Skeletal muscle tissue (tissue), 3 donors: ENCODE measurements at regions not wholly inside any gene's neighbourhood (a gene's known extent, or its start where the extent isn't known, plus 50 kb on each side); places are given as distances from the start of the nearest gene placed in this dataset.

Experiments used
- H3K27ac ChIP-seq: one replicate; pipeline ENCODE4 v1.7.0; 2013; ENCODE audit warnings: mild to moderate bottlenecking, low read depth, low read length, inconsistent platforms
- H3K27me3 ChIP-seq, 3 donors: one replicate each; pipeline ENCODE4 v1.7.0; 2013; ENCODE audit warnings: low read length in 3 of 3; ENCODE audit not compliant: control insufficient read depth in 3 of 3, insufficient read depth in 3 of 3
- H3K36me3 ChIP-seq, 3 donors: one replicate each; pipeline ENCODE4 v1.7.0; 2013; ENCODE audit warnings: low read length in 3 of 3; ENCODE audit not compliant: control insufficient read depth in 3 of 3, insufficient read depth in 3 of 3
- H3K4me1 ChIP-seq, 3 donors: one replicate each; pipeline ENCODE4 v1.7.0; 2013; ENCODE audit warnings: low read length in 3 of 3, mild to moderate bottlenecking in 3 of 3; ENCODE audit not compliant: control insufficient read depth in 3 of 3, insufficient read depth in 3 of 3
- H3K4me3 ChIP-seq, 3 donors: one replicate each; pipeline ENCODE4 v1.7.0; 2013; ENCODE audit warnings: low read length in 3 of 3
- H3K9ac ChIP-seq, 3 donors: one replicate each; pipeline ENCODE4 v1.7.0; 2013; ENCODE audit warnings: low read length in 3 of 3, mild to moderate bottlenecking in 3 of 3, moderate library complexity in 2 of 3, low read depth in 1 of 3
- H3K9me3 ChIP-seq, 3 donors: one replicate each; pipeline ENCODE4 v1.7.0; 2013; ENCODE audit warnings: low read length in 3 of 3; ENCODE audit not compliant: control insufficient read depth in 3 of 3
- donor health status: Osteomylitis.

- Histone ChIP-seq H3K36me3 (no peaks in the 10 kb centered on the region), H3K27ac (no peak overlapping the region), H3K4me1 (peaks cover 0 to 2% (median 0%) of the 10 kb centered on the region in 3 donors), H3K27me3 (no peaks in the 10 kb centered on the region), H3K9ac (no peak overlapping the region), H3K9me3 (no peaks in the 10 kb centered on the region), H3K4me3 (no peak overlapping the region)
Observed at GRCh38 chr7:12801107-12801506, 113.7 kb downstream of the ARL4A start.

GRCh38 chr7:12802070-12802469, 114.6 kb downstream of the ARL4A start:
- Histone ChIP-seq H3K9ac (no peak overlapping the region), H3K27ac (no peak overlapping the region), H3K36me3 (no peaks in the 10 kb centered on the region), H3K4me3 (no peak overlapping the region), H3K27me3 (no peaks in the 10 kb centered on the region), H3K9me3 (no peaks in the 10 kb centered on the region), H3K4me1 (peaks cover 0 to 2% (median 0%) of the 10 kb centered on the region in 3 donors)

DNA sequence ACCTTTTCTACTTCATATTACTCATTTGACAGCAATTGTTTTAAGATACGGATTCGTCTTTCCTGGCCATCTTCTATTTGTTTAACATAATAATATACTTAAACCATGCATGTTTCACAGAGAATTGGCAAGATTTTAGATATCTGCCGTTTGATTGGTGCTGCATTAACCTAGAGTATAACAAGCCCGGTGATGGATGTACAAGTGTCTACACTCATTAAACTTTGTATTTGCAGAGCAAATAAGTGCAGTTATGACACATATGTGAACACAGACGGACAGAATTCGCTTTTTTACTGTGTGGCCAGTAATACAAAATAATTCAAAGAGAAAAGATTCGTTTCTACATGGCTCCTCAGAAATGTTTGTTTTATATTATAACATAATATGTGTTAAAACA, 116.1 kb downstream of the ARL4A start:
- Histone ChIP-seq H3K36me3 (no peaks in the 10 kb centered on the region), H3K9ac (no peak overlapping the region), H3K4me3 (no peak overlapping the region), H3K9me3 (no peaks in the 10 kb centered on the region), H3K4me1 (peaks cover 0 to 2% (median 0%) of the 10 kb centered on the region in 3 donors), H3K27me3 (no peaks in the 10 kb centered on the region), H3K27ac (no peak overlapping the region)

GRCh38 chr7:12805518-12805928, 118.1 kb downstream of the ARL4A start:
- H3K4me1 ChIP-seq: peaks cover 0 to 2% (median 0%) of the 10 kb centered on the region in 3 donors
- H3K27me3 ChIP-seq: no peaks in the 10 kb centered on the region
- no peak overlapping the region for H3K4me3 ChIP-seq
- no peak overlapping the region for H3K9ac ChIP-seq
- H3K9me3 ChIP-seq: no peaks in the 10 kb centered on the region
- H3K36me3 ChIP-seq: no peaks in the 10 kb centered on the region
- H3K27ac ChIP-seq: no peak overlapping the region

DNA sequence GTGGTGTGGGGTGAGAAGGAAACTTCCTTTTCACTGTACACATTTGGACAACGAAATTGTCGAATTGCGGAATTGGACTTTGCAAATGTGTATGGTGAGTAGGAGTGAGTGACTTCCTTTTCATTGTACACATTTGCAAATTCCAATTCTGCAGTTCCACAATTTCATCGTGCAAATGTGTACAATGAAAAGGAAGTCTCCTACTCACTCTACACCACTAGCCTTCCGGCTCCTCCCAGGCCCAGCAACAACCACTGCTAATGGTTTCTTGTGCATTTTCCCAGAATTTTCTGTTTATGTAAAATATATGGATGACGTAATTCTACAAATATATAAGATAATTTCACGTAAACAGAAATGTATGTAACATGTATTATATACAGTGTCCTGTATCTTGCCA, 118.5 kb downstream of the ARL4A start:
- Histone ChIP-seq H3K27me3 (no peaks in the 10 kb centered on the region), H3K27ac (no peak overlapping the region), H3K9ac (no peak overlapping the region), H3K4me3 (no peak overlapping the region), H3K36me3 (no peaks in the 10 kb centered on the region), H3K9me3 (no peaks in the 10 kb centered on the region), H3K4me1 (peaks cover 0 to 2% (median 0%) of the 10 kb centered on the region in 3 donors)

DNA sequence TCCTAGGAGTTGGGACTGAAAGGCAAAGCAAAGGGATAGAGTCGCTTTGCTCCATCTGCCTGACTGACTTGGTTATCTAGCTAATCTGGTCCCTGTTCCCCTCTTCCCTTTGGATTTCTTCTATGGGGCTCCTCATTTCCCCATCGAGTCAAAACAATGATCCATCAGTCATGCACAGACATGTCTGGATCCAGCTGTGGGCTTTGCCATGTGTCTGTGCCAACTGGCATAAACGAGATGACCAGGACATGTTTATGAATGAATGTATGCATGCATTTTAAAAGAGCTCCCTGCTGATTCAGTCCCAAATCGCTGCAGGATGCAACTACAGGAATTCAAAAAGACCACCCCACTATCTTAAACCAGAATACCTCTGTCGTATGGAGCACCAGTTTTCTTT, 122.0 kb downstream of the ARL4A start:
- Histone ChIP-seq H3K9me3 (no peaks in the 10 kb centered on the region), H3K4me1 (no peaks in the 10 kb centered on the region), H3K9ac (no peak overlapping the region), H3K27me3 (no peaks in the 10 kb centered on the region), H3K27ac (no peak overlapping the region), H3K4me3 (no peak overlapping the region), H3K36me3 (no peaks in the 10 kb centered on the region)

GRCh38 chr7:12812111-12812510, 124.7 kb downstream of the ARL4A start:
- no peaks in the 10 kb centered on the region for H3K9me3 ChIP-seq
- no peak overlapping the region for H3K4me3 ChIP-seq
- H3K9ac ChIP-seq: no peak overlapping the region
- no peaks in the 10 kb centered on the region for H3K4me1 ChIP-seq
- H3K36me3 ChIP-seq: no peaks in the 10 kb centered on the region
- no peak overlapping the region for H3K27ac ChIP-seq
- H3K27me3 ChIP-seq: no peaks in the 10 kb centered on the region

DNA sequence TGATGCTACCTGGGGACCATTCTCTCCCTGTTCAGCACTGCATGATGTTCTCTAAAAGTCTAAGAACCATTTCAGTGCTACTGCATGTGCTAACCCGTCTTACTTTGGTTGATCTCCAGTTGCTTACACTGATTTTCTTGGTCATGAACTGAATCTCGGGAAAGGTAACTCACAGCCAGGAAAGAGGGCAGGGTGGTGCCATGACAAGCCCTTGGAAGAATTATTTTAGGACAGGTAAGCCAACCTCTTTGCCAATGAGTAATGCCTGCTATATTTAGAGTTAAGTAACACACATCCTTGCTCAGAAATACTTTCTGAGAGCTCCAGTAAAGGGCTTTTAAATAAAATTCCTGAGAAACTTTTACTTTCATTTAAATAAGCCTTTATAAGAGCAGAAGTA, 126.7 kb downstream of the ARL4A start:
- Histone ChIP-seq H3K27ac (no peak overlapping the region), H3K36me3 (no peaks in the 10 kb centered on the region), H3K9ac (no peak overlapping the region), H3K9me3 (no peaks in the 10 kb centered on the region), H3K27me3 (no peaks in the 10 kb centered on the region), H3K4me1 (no peaks in the 10 kb centered on the region), H3K4me3 (no peak overlapping the region)

DNA sequence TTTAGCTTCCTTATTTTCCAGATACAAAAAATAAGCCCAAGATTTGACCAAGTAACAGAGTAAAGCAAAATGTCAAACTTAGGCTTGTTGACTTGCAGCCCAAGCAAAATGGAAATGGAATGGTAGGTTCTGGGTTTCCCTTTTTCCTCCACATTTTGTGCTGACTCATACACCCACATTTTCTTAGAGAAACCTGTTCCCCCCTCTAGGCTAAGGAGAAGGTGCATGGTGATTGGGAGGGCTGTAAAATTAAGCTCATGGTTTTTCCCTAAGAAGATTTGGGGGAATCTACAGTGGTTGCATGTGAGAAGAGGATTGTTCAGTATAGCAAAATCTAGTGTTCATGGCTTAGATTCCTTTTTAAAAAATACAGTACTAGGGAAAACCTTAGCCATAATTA, 127.4 kb downstream of the ARL4A start:
- Histone ChIP-seq H3K4me1 (no peaks in the 10 kb centered on the region), H3K27me3 (no peaks in the 10 kb centered on the region), H3K36me3 (no peaks in the 10 kb centered on the region), H3K4me3 (no peak overlapping the region), H3K27ac (no peak overlapping the region), H3K9ac (no peak overlapping the region), H3K9me3 (no peaks in the 10 kb centered on the region)

GRCh38 chr7:12815426-12815825, 128.0 kb downstream of the ARL4A start:
- Histone ChIP-seq H3K9ac (no peak overlapping the region), H3K36me3 (no peaks in the 10 kb centered on the region), H3K9me3 (no peaks in the 10 kb centered on the region), H3K27ac (no peak overlapping the region), H3K4me3 (no peak overlapping the region), H3K4me1 (no peaks in the 10 kb centered on the region), H3K27me3 (no peaks in the 10 kb centered on the region)

GRCh38 chr7:12815871-12816270, 128.4 kb downstream of the ARL4A start:
- H3K9ac ChIP-seq: no peak overlapping the region

More at GRCh38 chr7:12815871-12816270, 128.4 kb downstream of the ARL4A start:
- Histone ChIP-seq H3K27ac (no peak overlapping the region), H3K36me3 (no peaks in the 10 kb centered on the region), H3K4me3 (no peak overlapping the region), H3K27me3 (no peaks in the 10 kb centered on the region), H3K4me1 (no peaks in the 10 kb centered on the region), H3K9me3 (no peaks in the 10 kb centered on the region)
